ENCODE measurements at regions not wholly inside any gene's neighbourhood (a gene's known extent, or its start where the extent isn't known, plus 50 kb on each side); places are given as distances from the start of the nearest gene placed in this dataset.

DNA sequence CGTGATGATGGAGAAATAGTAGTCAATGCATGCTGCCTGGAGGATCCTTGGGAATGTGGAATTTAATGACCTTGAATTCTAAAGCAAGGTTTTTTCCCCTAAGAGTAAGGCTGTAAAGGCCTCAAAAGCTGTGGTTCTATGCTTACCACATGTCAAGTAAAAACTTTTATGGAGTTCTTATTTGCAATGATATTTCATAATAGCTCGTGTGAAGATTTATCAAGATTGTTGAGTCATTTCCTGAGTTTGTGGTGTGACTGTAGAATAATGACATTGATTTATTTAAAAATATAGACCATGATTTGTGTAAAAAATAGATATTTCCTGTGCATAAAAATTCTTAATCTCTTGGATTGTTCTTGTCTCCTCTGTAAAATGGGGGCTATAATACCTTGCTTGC is 67.5 kb upstream of the SORCS1 start:
- DNase-seq: peak in 1 of 2 donors; percentile 2

- DNase-seq: no peak
These were observed 66.4 kb upstream of the SORCS1 start for GRCh38 chr10:107230887-107231286.

- DNase-seq: no peak
These were observed 51.2 kb upstream of the SORCS1 start for GRCh38 chr10:107215681-107216080.
